H54 (cell line): ENCODE measurements at regions not wholly inside any gene's neighbourhood (a gene's known extent, or its start where the extent isn't known, plus 50 kb on each side); places are given as distances from the start of the nearest gene placed in this dataset.

Experiments used
- DNase-seq: peaks from one replicate; pipeline ENCODE4 v3.0.0; 2011; ENCODE audit warnings: low spot score, mixed read lengths; ENCODE audit not compliant: insufficient read length
- FAIRE-seq: peaks from 3 replicates; lab custom pipeline; 2011; peaks lifted over from hg19 to GRCh38; lab: Jason Lieb, UNC
- POLR2A ChIP-seq: IDR thresholded peaks from 2 replicates; pipeline ENCODE4 v1.6.1; 2011; ENCODE audit warnings: low read depth, mild to moderate bottlenecking, low read length

DNA sequence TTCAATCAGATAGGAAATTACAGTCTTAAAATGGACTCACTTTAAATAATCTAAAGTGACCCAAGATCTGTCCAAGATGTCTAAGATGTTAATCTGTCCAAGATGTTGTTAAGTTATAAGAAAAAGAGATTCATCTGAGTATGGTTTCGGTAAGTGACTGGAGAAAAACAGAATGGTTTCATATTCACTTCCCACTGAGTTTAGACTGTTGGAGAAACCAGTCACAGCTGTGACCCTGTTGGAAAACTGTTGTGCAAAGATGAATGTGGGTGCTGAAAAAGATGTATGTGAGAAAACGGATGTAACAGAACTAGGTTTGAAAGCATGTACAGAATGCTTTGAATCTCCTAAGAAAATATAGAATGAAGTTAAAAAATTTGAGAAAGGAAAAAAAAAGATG lies 325.9 kb downstream of the COL12A1 start:
- TF ChIP-seq POLR2A, result no peak
- DNase-seq, result no peak
- no peak for FAIRE-seq

DNA sequence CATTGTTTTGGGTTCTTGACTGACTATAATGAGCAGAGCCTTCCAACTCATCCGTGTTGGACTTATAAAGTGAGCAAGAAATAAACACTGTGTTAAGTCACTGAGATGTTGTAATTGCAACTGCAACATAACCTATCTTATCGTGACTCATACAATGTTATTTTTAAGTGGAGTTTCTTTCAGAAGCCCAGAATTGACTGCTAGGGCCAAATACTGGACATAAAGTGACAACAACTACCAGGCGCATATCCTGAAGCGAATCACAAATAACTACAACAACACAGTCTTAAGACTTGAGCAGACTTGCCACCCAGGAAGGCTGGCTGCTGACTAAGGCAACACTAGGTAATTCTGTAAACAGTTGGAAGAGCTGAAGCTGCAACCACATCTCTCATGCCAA lies 326.6 kb downstream of the COL12A1 start:
- FAIRE-seq (no peak), DNase-seq (no peak)
- TF ChIP-seq POLR2A, result no peak

DNA sequence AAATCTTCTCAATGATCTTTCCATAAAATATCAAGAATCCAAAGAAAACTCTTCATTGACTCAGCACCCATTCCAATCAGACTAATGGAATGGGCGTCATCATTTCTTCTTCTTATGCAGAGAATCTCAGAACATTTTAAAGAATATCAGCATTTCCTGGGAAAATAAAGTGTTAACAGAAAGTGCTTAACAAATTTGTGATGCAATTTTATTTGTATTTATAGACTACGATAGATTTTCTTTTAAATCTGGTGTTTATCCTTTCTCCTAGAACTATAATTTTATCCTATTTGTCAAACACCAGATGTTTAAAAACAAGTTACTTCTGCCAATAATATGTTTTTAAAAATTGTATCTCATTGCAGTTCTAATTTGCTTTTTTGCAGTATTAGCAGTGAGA lies 330.7 kb downstream of the COL12A1 start:
- DNase-seq (no peak), FAIRE-seq (no peak)
- TF ChIP-seq POLR2A, result no peak

- DNase-seq, result no peak
- FAIRE-seq, result no peak
- TF ChIP-seq POLR2A, result no peak
These were observed 332.9 kb downstream of the COL12A1 start for GRCh38 chr6:74872754-74873476.

- no peak for TF ChIP-seq POLR2A
- no peak for FAIRE-seq
- no peak for DNase-seq
These were observed 334.1 kb downstream of the COL12A1 start for GRCh38 chr6:74871757-74872156.

DNA sequence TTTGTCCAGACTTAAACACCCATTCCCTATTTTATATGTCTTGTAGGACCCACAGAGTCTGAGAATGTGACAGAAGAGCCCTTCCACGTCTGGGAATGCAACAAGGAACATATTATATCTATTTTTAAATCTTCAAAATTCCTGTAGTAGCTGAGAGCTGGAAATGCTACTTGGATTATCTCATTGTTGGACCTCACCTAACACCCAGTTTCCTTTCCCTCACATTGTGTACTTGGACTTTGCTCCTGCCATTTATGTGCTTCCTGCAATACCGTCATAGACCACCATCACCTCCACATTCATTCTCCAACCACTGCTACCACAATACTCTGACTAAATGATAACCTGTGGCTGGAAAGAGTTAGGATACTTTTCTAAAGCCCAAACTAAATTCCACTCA lies 335.4 kb downstream of the COL12A1 start:
- no peak for TF ChIP-seq POLR2A
- DNase-seq (no peak), FAIRE-seq (no peak)

GRCh38 chr6:74867291-74867690 lies 338.6 kb downstream of the COL12A1 start:
- TF ChIP-seq POLR2A, result no peak
- FAIRE-seq, result no peak
- no peak for DNase-seq

- DNase-seq, result no peak
- TF ChIP-seq POLR2A, result no peak
- no peak for FAIRE-seq
These were observed 341.9 kb downstream of the COL12A1 start for GRCh38 chr6:74863968-74864367.

- TF ChIP-seq POLR2A, result no peak
- no peak for FAIRE-seq
- no peak for DNase-seq
These were observed 345.4 kb downstream of the COL12A1 start for GRCh38 chr6:74860456-74860855.

- no peak for TF ChIP-seq POLR2A
- DNase-seq, result no peak
- no peak for FAIRE-seq
These were observed 348.7 kb downstream of the COL12A1 start for GRCh38 chr6:74857157-74857556.

GRCh38 chr6:74853991-74854390 lies 351.9 kb downstream of the COL12A1 start:
- FAIRE-seq (no peak), DNase-seq (no peak)

DNA sequence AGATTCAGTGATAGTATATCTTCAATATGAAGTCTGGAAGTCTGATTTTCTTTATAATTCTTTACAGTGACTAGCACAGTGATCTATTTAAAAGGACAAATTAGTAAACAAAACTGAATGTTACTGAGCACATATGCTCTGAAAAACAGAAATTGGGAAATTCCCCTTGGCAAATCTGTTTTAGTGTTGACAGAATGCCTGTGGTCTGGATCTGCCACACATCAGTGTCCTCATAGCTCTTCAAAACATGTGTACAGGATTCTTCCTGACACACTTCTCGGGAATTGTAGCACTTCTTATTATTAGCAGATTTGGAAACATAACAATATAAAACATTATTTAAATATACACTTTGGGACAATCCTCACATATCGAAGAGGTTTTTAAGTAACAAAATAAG lies 354.3 kb downstream of the COL12A1 start:
- TF ChIP-seq POLR2A, result no peak
- no peak for FAIRE-seq
- no peak for DNase-seq

More at GRCh38 chr6:74853991-74854390, 351.9 kb downstream of the COL12A1 start:
- no peak for TF ChIP-seq POLR2A

DNA sequence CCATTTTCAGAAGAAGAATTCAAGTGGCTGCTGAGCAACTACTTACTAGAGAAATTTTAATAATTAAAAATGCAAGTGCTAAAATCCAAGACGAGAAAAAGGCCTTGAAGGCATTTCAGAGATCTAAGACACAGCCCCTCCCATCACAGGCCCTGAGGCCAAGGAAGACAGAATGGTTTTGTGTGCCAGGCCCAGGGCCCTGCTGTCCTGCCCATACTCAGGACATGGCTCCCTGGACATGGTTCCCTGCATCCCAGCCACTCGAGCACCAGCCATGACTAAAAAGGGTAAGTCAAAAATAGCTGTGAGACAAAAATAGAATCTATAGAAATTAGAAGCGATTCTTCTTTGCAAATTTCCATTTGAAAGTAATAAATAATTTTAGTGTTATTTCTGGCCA lies 364.9 kb downstream of the COL12A1 start:
- DNase-seq, result no peak
- no peak for TF ChIP-seq POLR2A
- FAIRE-seq, result no peak

- no peak for FAIRE-seq
- DNase-seq, result no peak
- no peak for TF ChIP-seq POLR2A
These were observed 370.9 kb downstream of the COL12A1 start for GRCh38 chr6:74834967-74835366.

DNA sequence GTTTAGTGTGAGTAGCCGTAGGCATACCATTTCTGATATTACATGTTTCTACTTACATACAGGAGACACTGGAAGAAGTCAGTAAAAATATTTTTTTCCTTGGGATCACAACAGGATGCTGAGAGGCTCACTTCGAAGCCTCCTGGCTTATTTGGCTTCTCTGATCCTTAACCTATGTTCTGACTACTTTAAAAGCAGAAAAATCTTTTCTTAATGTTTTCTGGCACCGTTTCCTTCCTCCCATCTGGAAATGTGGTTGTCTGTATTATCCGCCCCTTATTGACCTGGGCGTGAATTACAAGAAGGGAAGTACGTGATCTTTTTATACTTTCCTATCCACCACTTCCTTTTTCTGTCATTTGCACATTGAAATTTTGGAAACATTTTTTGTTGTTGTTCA lies 379.6 kb downstream of the COL12A1 start:
- DNase-seq (no peak), FAIRE-seq (no peak)
- no peak for TF ChIP-seq POLR2A
